HFF-Myc (cell line): ENCODE measurements at regions not wholly inside any gene's neighbourhood (a gene's known extent, or its start where the extent isn't known, plus 50 kb on each side); places are given as distances from the start of the nearest gene placed in this dataset.

ENCODE experiments used
- DNase-seq: peaks from one replicate; pipeline ENCODE4 v3.0.0-alpha.2; 2011; ENCODE audit warnings: low read depth; ENCODE audit errors: extremely low read depth
- H3K4me3 ChIP-seq: replicated peaks from 2 replicates; pipeline ENCODE4 v1.5.1; 2011; ENCODE audit warnings: low read depth, mild to moderate bottlenecking, control low read depth, low read length
- TF ChIP-seq, protein P1 (sequence below): IDR thresholded peaks from 2 replicates; pipeline ENCODE4 v1.5.1; 2012; ENCODE audit warnings: mild to moderate bottlenecking, low read depth, low read length, control low read depth; ENCODE audit errors: missing control alignments

DNA sequence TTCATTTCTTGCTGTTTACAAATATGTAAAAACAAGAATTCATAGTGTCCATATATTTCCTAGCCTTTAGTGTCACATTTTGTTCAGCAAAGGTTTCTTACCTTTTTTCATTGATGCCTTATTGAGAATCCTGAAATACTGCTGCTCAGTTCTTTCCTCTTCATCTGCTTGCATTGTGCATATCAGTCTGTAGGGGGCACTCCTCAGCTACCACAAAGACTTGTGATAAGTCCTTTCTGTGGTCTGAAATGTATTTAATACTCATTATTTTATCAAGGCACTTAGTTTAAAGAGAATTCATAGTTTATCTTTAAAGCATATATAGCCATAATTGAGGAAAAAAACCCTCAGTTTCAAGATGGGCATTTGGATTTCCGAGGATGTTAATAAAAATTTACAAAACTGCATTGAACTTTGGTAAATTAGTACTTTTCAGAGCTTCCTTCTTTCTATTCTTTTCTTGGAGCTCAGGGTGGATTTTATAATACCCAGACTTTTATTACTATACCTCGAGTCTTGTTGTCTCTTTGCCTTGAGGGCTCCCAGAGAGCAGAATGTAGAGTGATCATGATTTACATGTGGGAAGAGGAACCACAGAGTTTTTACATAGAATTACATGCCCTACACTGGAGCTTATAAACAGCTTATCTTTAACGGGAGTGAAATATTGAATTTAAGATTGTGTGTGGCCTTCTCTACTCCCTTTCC lies 570.1 kb downstream of the PLCL1 start:
- TF ChIP-seq, protein P1, sequence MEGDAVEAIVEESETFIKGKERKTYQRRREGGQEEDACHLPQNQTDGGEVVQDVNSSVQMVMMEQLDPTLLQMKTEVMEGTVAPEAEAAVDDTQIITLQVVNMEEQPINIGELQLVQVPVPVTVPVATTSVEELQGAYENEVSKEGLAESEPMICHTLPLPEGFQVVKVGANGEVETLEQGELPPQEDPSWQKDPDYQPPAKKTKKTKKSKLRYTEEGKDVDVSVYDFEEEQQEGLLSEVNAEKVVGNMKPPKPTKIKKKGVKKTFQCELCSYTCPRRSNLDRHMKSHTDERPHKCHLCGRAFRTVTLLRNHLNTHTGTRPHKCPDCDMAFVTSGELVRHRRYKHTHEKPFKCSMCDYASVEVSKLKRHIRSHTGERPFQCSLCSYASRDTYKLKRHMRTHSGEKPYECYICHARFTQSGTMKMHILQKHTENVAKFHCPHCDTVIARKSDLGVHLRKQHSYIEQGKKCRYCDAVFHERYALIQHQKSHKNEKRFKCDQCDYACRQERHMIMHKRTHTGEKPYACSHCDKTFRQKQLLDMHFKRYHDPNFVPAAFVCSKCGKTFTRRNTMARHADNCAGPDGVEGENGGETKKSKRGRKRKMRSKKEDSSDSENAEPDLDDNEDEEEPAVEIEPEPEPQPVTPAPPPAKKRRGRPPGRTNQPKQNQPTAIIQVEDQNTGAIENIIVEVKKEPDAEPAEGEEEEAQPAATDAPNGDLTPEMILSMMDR: peak; percentile 76
- no peak overlapping the region for H3K4me3 ChIP-seq
- DNase-seq: peak; percentile 43

DNA sequence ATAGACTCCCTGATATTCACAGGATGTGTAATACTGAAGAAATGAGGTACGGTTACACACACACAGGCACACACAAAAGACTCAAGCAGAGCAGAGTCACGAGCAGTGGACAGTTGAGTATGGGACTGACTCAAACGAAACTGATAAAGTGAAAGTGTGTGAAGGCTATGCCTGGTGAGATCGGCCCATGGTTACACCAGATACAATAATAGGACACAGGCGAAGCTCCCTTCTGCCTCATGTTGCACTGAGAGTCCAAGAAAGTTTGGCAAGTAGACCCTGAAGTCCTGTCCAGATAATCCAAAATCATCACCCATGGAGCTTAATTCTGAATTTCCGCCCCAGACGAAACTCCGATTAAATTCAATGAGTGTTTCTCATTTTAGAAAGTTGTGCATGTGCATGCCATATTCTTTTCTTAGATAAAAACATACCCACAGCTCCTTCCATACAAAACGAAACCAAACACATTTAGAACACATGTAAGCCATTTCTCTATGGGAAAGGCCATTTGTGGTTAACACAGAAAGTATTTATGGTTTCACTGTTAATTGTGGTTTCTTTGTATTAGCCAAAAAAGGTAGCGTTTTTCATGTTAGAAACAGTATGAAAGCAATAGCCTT lies 567.6 kb downstream of the PLCL1 start:
- DNase-seq: peak; percentile 33
- peak overlapping the region; percentile 30 for H3K4me3 ChIP-seq
- TF ChIP-seq, protein P1: no peak

- no peak for DNase-seq
- no peak overlapping the region for H3K4me3 ChIP-seq
- TF ChIP-seq, protein P1: no peak
Observed at GRCh38 chr2:198371329-198371728, 566.9 kb downstream of the PLCL1 start.

- H3K4me3 ChIP-seq: no peak overlapping the region
- TF ChIP-seq, protein P1: no peak
Observed at GRCh38 chr2:198368089-198368488, 563.7 kb downstream of the PLCL1 start.

DNA sequence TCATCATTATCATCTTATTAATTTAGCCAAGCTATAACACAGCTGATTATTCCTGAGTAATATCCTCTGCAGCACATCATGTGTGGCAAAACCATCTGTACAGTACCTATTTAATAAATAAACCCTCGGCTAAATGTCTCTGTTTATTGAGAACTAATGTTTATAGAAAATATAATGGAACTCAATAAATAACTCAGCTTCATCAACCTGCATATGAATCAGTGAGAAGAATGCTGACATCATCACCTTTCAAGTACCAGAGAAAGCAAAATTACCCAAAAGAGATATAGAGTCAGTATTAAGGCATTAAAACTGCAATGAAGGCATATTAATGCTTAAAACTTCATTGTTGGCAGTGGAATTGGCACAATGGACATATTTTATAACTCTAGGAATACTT lies 558.3 kb downstream of the PLCL1 start:
- TF ChIP-seq, protein P1: no peak
- H3K4me3 ChIP-seq: no peak overlapping the region
- DNase-seq: no peak

More at GRCh38 chr2:198368089-198368488, 563.7 kb downstream of the PLCL1 start:
- no peak for DNase-seq

- H3K4me3 ChIP-seq: no peak overlapping the region
- TF ChIP-seq, protein P1: no peak
- DNase-seq: no peak
Observed at GRCh38 chr2:198359308-198359707, 554.9 kb downstream of the PLCL1 start.
